ENCODE measurements at regions not wholly inside any gene's neighbourhood (a gene's known extent, or its start where the extent isn't known, plus 50 kb on each side); places are given as distances from the start of the nearest gene placed in this dataset.
"Not testable (repeated sequence)": the region's sequence is repeated elsewhere in the genome, so short reads cannot be mapped to it uniquely, and the experiment has no call there.

DNA sequence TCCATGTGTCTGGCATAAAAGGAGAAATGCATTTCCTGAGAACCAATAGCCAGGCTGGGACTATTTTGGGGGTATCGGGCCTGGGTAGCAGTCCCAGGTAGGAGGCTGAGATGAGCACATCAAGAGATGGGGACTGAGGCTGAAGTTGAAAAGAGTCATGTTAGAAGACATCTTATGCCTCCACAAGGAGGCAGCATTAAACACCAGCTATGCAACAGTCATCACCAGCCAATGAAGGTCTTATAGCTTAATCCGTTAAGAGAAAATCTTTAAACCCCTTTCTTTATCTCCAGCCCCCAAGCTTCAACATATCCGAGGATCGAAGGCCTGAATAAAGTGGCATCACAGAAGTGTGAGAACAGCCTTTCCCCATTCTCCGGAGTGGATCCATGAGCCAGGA lies 640.7 kb upstream of the PTBP2 start:
- H3K4me1 Mint-ChIP-seq, result no peaks in the 10 kb centered on the region
- no peak overlapping the region for H3K27ac Mint-ChIP-seq
- H3K4me3 Mint-ChIP-seq, result no peak overlapping the region
- no peaks in the 10 kb centered on the region for H3K36me3 Mint-ChIP-seq
- H3K27me3 Mint-ChIP-seq, result no peaks in the 10 kb centered on the region
- H3K9me3 Mint-ChIP-seq, result peaks cover 5% of the 10 kb centered on the region

DNA sequence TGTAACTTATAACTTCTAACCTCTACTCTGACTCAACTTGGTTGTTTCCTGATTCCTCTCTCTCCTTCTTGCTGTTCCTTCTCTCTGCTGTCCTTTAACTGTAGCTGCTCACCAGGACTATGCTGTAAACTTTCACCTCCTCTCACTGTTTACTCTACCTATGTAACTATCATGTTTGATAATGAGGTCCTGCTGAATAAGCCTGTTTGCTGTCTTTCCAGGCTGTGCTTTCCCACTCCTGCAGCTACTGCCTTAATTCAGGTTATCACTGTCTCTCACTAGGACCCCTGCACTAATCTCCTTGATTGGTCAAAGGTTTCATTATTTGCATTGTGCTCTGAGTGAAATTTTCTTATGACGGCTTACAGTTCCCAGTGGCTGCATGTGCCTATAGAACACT lies 633.9 kb upstream of the PTBP2 start:
- Mint-ChIP-seq H3K27ac (no peak overlapping the region), H3K9me3 (no peaks in the 10 kb centered on the region), H3K27me3 (no peaks in the 10 kb centered on the region), H3K4me1 (no peaks in the 10 kb centered on the region), H3K4me3 (no peak overlapping the region), H3K36me3 (no peaks in the 10 kb centered on the region)

DNA sequence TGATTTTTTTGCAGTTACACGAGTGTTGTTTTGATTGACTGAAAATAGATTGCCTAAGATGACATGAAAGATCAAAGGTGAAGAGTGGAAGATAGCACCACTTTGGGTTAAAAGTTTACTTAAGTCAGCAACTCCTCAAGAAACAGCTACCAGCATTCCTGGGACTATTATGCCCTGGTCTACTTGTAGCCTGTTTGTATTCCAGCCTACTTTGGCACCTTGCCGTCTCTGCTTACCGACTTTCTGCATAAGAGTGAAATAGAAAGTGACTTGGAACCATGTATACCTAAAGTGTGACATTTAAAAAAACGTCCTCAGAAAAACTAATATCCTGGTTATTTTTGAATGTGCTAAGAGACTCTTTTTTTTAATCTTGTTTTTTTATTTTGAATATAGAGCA lies 631.5 kb upstream of the PTBP2 start:
- Mint-ChIP-seq H3K9me3 (no peaks in the 10 kb centered on the region), H3K4me3 (no peak overlapping the region), H3K36me3 (no peaks in the 10 kb centered on the region), H3K27ac (no peak overlapping the region), H3K4me1 (no peaks in the 10 kb centered on the region), H3K27me3 (no peaks in the 10 kb centered on the region)

DNA sequence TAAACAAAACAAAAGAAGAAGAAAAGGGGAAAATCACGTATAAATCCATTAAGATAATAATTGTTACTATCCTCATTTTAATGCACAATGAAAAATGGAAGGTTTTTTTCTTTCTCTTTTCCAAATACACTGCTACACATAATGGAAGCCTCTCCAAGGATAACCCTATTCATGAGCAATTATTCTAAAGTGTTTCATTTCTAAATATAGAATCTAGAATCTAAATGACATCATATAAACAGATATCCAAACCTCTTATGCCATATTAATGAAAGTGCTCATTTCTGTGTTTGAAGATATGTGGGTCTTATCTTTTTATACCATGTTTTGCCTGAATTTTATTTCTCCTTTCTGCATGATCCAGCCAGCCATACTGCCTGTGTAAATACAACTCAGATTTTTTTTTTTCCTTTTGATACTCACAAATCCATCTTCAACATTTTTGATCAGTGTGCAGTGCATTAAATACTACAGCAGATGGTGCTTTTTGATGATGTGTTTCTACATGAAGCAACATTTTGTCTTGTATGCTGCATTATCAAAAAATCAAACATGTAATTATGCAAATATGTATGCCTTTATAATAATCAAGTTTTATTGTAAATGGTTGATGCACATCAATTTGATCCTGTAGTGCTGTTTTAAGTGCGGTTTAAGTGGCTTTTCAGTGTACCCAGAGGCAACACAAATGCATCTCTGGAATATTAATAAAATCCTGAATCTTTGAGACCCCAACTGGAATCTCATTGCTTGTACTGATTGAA lies 625.6 kb upstream of the PTBP2 start:
- Mint-ChIP-seq H3K27me3 (no peaks in the 10 kb centered on the region), H3K4me3 (no peak overlapping the region), H3K9me3 (no peaks in the 10 kb centered on the region), H3K4me1 (no peaks in the 10 kb centered on the region), H3K27ac (no peak overlapping the region), H3K36me3 (no peaks in the 10 kb centered on the region)

DNA sequence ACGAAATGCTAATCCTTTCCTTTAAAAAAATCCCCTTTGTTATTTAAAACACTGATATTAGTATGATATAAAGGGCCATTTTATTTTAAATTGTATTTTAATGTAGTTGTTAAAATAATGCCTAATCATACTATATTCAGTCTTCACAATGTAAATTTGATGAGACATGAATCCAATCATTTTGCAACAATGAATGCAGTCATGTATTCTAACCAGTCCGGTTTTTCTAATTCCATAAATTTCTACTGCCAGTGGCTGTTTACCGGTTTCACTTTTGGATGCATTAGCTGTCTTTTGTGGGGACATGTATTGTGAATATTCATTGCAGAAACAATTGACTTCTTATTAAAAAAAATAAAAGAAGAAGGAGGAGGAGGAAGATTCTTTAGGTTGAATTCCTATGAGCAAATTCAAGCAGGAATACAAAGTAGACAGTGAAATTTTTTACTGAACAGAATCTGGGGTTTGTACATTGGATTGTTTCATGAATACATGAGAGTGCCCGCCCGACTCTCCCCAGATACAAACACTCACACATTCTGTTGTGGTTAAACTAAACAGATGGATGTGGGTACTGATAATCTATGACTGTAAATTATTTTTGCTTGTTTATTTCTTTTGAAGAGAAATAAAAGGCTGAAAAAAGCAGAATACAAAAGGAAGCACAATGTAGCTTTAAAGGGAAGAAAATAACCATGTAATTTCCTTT lies 624.8 kb upstream of the PTBP2 start:
- H3K27me3 Mint-ChIP-seq, result no peaks in the 10 kb centered on the region

DNA sequence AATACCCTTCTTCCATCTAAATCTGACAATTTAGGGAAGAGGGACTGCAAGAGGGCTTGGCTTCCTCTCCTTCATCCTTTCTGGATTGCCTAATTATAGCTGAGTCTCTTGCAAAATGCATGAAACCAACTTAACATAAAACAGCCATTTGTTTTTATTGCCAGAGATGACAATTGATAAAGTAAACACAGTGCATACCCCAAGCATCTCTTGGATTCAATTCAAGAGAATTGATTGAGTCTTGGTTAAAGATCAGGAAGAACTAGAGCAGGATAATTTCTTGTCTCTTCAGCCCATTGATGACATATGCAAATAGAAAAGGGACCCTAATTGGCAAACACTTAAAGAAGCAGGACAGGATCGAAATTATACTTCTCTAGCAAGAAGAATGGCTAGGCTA lies 617.1 kb upstream of the PTBP2 start:
- Mint-ChIP-seq H3K27ac (no peak overlapping the region), H3K27me3 (no peaks in the 10 kb centered on the region), H3K4me3 (no peak overlapping the region), H3K36me3 (no peaks in the 10 kb centered on the region), H3K9me3 (no peaks in the 10 kb centered on the region), H3K4me1 (no peaks in the 10 kb centered on the region)

More for the DNA sequence above, 624.8 kb upstream of the PTBP2 start:
- Mint-ChIP-seq H3K4me3 (no peak overlapping the region), H3K4me1 (no peaks in the 10 kb centered on the region), H3K36me3 (no peaks in the 10 kb centered on the region), H3K9me3 (no peaks in the 10 kb centered on the region), H3K27ac (no peak overlapping the region)

DNA sequence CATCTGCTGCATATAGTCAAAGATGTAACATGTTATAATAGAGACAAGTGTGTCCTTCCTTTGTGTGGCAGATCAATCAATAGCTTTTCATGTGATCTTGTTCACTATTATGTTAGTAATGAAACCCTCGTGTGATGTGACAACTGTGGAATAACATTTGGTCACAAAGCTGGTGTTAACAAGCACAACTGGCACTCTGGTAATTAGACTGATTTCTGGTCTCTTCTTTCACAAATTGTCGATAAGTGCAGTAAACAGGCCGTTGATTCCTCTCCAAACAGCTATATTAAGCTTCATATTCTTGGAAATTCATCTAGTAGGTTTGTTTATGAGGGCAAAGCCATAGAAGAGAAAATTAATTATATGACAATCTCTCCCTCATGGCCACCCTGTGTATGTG lies 616.7 kb upstream of the PTBP2 start:
- no peaks in the 10 kb centered on the region for H3K36me3 Mint-ChIP-seq
- no peak overlapping the region for H3K4me3 Mint-ChIP-seq
- H3K27ac Mint-ChIP-seq, result no peak overlapping the region
- H3K4me1 Mint-ChIP-seq, result no peaks in the 10 kb centered on the region
- H3K27me3 Mint-ChIP-seq, result no peaks in the 10 kb centered on the region
- no peaks in the 10 kb centered on the region for H3K9me3 Mint-ChIP-seq

DNA sequence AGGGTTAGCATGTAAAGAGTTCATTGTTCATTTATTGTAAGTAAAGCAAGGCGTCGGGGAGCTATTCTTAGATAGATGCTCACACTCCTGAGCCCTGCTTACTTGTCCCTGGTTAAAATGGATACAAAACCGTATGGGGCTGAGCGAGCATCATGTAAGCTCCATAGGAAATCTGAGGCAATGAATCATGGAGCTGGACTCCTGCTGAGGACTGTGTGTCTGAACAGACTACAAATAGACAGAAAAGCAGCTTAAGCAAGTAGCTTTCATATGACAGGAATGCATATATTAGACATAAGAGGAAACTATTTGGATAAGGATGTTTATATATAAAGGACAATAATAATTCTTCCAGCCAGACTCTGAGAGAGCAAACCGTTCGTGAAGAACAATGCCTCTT lies 604.9 kb upstream of the PTBP2 start:
- Mint-ChIP-seq H3K36me3 (no peaks in the 10 kb centered on the region), H3K27ac (no peak overlapping the region), H3K4me1 (no peaks in the 10 kb centered on the region), H3K27me3 (no peaks in the 10 kb centered on the region), H3K9me3 (peaks cover 5% of the 10 kb centered on the region), H3K4me3 (no peak overlapping the region)

DNA sequence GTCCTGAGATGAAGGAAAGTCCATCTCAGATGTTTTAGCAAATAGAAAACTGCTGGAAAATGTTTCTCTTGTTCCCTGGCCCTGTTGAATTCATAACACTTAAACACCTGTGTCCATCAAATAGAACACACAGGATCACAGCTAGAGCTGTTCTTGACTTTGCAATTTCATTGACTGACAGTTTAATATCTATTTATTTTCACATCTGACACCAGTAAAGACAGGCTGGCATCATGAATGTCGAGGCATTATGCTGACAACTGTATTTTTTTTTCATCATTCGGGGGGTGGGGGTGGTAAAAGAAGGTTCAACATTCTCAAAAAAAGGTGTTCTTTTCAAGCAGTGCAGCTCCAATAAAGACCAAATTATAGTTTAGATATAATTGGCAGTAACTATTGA lies 591.2 kb upstream of the PTBP2 start:
- Mint-ChIP-seq H3K4me1 (no peaks in the 10 kb centered on the region), H3K36me3 (no peaks in the 10 kb centered on the region), H3K9me3 (no peaks in the 10 kb centered on the region), H3K27ac (no peak overlapping the region), H3K4me3 (no peak overlapping the region), H3K27me3 (no peaks in the 10 kb centered on the region)

DNA sequence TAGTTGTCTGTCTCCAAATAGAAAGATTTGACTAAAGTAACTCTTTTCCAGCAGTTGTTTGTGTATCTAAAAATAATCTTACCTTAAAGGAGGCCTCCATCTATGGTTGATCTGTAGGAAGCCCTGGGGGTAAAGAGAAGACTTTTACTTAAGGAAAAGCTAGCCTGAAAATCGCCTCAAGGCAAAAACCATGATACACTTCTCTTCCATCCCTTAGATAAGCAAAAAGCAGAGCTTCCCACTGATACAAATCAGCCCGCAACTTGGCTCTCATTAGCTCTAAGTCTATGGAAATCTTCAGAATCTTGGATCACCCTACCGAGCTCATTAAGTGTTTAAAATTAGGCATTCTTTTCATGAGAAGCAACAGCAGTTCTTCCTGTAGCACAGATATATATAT lies 576.9 kb upstream of the PTBP2 start:
- Mint-ChIP-seq H3K27me3 (no peaks in the 10 kb centered on the region), H3K4me1 (no peaks in the 10 kb centered on the region), H3K27ac (no peak overlapping the region), H3K4me3 (no peak overlapping the region), H3K9me3 (no peaks in the 10 kb centered on the region), H3K36me3 (no peaks in the 10 kb centered on the region)

DNA sequence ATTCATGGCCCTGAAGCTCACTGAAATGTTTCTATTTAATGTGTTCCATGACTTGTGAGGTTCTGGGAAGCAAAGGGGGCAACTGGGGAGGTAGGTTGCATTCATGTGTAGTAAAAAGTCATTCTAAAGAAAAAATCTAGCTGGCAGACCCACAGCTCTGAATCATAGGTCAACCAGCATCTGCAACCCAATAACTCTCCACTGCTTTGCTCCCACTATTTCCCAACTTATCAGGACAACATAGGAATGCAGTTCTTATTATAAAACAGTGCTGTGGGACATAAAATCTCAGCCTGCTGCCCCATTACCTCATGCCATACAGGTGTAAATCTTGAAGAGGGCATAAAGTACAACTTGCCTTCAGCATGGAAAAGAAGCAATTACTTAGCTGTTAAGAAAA lies 576.1 kb upstream of the PTBP2 start:
- H3K4me1 Mint-ChIP-seq, result no peaks in the 10 kb centered on the region
- no peaks in the 10 kb centered on the region for H3K36me3 Mint-ChIP-seq

DNA sequence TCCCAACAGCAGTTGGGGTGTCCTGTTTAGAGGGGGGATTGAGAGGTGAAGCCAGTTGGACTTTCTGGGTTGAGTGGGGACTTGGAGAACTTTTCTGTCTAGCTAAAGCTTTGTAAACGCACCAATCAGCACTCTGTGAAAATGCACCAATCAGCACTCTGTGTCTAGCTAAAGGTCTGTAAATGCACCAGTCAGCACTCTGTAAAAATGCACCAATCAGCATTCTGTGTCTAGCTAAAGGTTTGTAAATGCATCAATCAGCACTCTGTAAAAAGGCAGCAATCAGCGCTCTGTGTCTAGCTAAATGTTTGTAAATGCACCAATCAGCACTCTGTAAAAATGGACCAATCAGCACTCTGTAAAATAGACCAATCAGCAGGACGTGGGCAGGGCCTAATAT lies 568.6 kb upstream of the PTBP2 start:
- H3K36me3 Mint-ChIP-seq, H3K9me3 Mint-ChIP-seq, H3K27ac Mint-ChIP-seq, H3K27me3 Mint-ChIP-seq, H3K4me1 Mint-ChIP-seq, H3K4me3 Mint-ChIP-seq: not testable (repeated sequence)

More for the DNA sequence above, 576.1 kb upstream of the PTBP2 start:
- no peaks in the 10 kb centered on the region for H3K9me3 Mint-ChIP-seq
- no peak overlapping the region for H3K27ac Mint-ChIP-seq
- H3K4me3 Mint-ChIP-seq, result no peak overlapping the region
- no peaks in the 10 kb centered on the region for H3K27me3 Mint-ChIP-seq

DNA sequence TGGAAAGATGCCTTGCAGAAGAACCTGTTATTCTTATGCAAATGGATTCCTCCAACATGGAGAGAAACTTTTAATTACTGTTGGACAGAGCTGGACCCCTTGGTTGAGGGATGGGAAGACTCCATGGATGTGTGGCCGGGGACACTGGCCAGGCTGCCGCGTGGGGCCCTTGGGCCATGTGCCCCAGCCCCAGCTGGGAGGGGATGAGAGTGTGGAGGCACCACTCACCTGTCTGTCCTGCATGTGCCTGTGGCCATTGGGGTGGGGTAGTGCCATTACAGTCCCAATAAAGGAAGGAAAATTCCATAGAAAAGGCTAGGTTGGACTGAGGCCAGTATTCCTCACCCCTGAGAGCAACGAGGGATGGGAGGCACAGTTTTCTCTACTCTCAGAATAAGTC lies 564.5 kb upstream of the PTBP2 start:
- no peak overlapping the region for H3K4me3 Mint-ChIP-seq
- H3K27me3 Mint-ChIP-seq, result no peaks in the 10 kb centered on the region
- H3K36me3 Mint-ChIP-seq, result peaks cover 3% of the 10 kb centered on the region
- H3K27ac Mint-ChIP-seq, result no peak overlapping the region
- H3K9me3 Mint-ChIP-seq, result peaks cover 5% of the 10 kb centered on the region
- no peaks in the 10 kb centered on the region for H3K4me1 Mint-ChIP-seq

DNA sequence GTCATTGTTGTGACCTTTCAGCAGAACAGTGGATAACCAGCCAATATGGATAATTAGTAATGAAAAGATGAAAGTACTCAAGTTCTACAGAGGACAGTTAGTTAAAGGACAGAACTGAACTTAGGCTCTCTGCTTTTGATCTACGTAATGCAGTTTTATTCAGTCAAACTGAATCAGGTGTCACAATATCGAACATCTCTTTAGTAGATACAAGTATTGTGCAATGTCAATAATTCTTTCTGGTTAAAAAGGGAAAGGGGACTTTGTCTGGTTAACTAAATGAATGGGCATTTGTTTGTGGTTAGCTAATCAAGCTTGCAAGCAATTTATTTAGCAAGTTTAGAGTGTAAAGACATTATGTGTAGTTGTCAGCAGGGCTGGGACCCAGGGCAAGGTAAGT lies 562.2 kb upstream of the PTBP2 start:
- no peak overlapping the region for H3K27ac Mint-ChIP-seq
- H3K4me1 Mint-ChIP-seq, result no peaks in the 10 kb centered on the region
- H3K36me3 Mint-ChIP-seq, result peaks cover 3% of the 10 kb centered on the region
- H3K9me3 Mint-ChIP-seq, result peaks cover 5% of the 10 kb centered on the region
- H3K4me3 Mint-ChIP-seq, result no peak overlapping the region
- no peaks in the 10 kb centered on the region for H3K27me3 Mint-ChIP-seq

DNA sequence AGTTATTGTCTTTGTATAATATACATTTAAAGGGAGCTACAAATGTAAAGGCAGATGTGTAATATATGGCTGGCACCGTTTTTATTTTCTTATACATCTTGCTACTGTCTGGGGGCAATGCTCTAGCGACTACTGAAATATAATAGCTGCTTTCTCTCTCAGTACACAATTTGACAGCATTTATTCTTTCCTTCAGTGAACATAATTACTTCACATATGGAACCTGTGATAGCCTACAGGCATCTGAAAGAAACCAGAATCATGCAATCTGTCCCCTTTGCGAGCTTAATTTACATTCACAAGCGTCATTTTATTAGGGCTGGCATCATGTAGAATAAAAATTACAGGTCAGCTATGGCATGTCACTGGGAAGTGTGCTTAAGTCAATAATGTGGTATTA lies 557.5 kb upstream of the PTBP2 start:
- H3K4me3 Mint-ChIP-seq, result no peak overlapping the region
- peaks cover 8% of the 10 kb centered on the region for H3K9me3 Mint-ChIP-seq
- H3K27me3 Mint-ChIP-seq, result no peaks in the 10 kb centered on the region
- no peaks in the 10 kb centered on the region for H3K36me3 Mint-ChIP-seq
- no peak overlapping the region for H3K27ac Mint-ChIP-seq
- H3K4me1 Mint-ChIP-seq, result no peaks in the 10 kb centered on the region

DNA sequence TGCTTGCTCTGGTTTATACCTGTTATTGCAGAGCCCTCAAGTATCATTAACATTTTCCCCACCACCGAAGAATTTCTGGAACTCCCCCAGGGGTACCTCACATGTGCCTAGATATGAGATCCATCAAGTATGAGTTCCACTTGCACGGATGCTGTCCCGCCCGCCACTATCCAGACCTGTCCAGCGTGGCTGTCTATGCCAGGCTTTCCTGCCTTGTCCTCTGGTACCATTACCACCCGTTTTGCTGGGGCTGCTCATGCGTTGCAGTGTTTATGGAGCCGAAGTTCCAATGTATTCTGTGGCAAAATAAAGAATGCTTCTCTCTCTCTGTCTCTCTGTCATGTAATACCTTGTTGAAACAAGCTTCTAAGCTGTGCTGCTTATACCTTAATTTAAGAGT lies 543.5 kb upstream of the PTBP2 start:
- no peaks in the 10 kb centered on the region for H3K36me3 Mint-ChIP-seq
- no peak overlapping the region for H3K27ac Mint-ChIP-seq
- H3K27me3 Mint-ChIP-seq, result no peaks in the 10 kb centered on the region
- H3K9me3 Mint-ChIP-seq, result no peaks in the 10 kb centered on the region
- no peak overlapping the region for H3K4me3 Mint-ChIP-seq
- H3K4me1 Mint-ChIP-seq, result no peaks in the 10 kb centered on the region

DNA sequence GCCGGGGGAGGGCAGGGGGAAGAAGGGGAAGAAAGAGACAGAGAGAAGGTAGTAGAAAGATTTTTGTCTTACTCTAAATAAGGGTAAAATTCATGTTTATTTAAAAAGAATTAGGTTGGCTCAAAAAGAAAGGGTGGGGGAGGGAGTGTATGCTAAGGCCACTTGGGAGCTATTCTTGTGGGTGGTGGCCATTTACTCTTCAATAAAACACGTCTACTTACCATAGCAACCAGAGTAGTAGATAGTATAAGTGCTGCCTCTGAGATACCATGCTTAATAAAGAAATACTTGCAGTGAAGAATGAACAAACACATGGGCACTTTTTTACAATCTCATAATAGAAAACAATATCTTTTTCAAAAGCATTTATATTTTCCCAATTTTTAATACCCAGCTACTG lies 538.1 kb upstream of the PTBP2 start:
- Mint-ChIP-seq H3K4me1 (no peaks in the 10 kb centered on the region), H3K27ac (no peak overlapping the region), H3K4me3 (no peak overlapping the region), H3K9me3 (no peaks in the 10 kb centered on the region), H3K36me3 (no peaks in the 10 kb centered on the region), H3K27me3 (no peaks in the 10 kb centered on the region)
